SK-N-SH (cell line): ENCODE measurements at regions not wholly inside any gene's neighbourhood (a gene's known extent, or its start where the extent isn't known, plus 50 kb on each side); places are given as distances from the start of the nearest gene placed in this dataset.

Experiments used
- CTCF ChIA-PET: fragments of 300-600, 350-600 bp; formaldehyde crosslinking; extraction: SDS; loops from one replicate; lab custom pipeline; 2021; lab: Yijun Ruan, JAX
- POLR2A ChIA-PET: fragments of 350-600 bp; sonication (Branson Sonifier 250); formaldehyde crosslinking; extraction: SDS; loops from one replicate; lab custom pipeline; 2020; ENCODE audit warnings: antibody characterized with exemption, inconsistent platforms; lab: Yijun Ruan, JAX
- DNase-seq: peaks from one replicate; pipeline ENCODE4 v3.0.0; 2012
- H2AFZ ChIP-seq: fragments of 200-600 bp; sonication (generic); 2 replicates; pipeline ENCODE4 v1.8.1; 2016; ENCODE audit warnings: antibody characterized with exemption, mild to moderate bottlenecking, low read depth
- H3F3A ChIP-seq: fragments of 200-600 bp; sonication (generic); replicated peaks from 2 replicates; pipeline ENCODE3; 2016; ENCODE audit warnings: antibody characterized with exemption, mild to moderate bottlenecking; ENCODE audit not compliant: insufficient read depth
- H3K27ac ChIP-seq, 2 experiments: fragments of 200-500 bp in 1 of 2; fragments of 200-600 bp in 1 of 2; sonication (Bioruptor generic) in 1 of 2; sonication (generic), shearing (Covaris generic) in 1 of 2; 2 replicates each; pipeline versions ENCODE4 v1.5.1 to v1.6.1; 2014 to 2016; ENCODE audit warnings: low read depth in 2 of 2, inconsistent platforms in 1 of 2, low read length in 1 of 2, mild to moderate bottlenecking in 1 of 2, mixed read lengths in 1 of 2
- H3K27me3 ChIP-seq: fragments of 200-600 bp; sonication (generic), shearing (Covaris generic); 2 replicates; pipeline ENCODE4 v1.6.1; 2016; ENCODE audit warnings: mixed run types; ENCODE audit not compliant: insufficient read depth
- H3K36me3 ChIP-seq, 2 experiments: fragments of 200-500 bp in 1 of 2; fragments of 200-600 bp in 1 of 2; sonication (Bioruptor generic) in 1 of 2; sonication (generic) in 1 of 2; replicated peaks in 1 of 2; 2 replicates each; pipeline versions ENCODE3 to v1.5.1; 2014 to 2016; ENCODE audit warnings: low read length in 1 of 2, mild to moderate bottlenecking in 1 of 2; ENCODE audit not compliant: insufficient read depth in 2 of 2, control insufficient read depth in 1 of 2
- H3K4me1 ChIP-seq, 2 experiments: fragments of 200-500 bp in 1 of 2; fragments of 200-600 bp in 1 of 2; sonication (Bioruptor generic) in 1 of 2; sonication (generic), shearing (Covaris generic) in 1 of 2; 2 replicates each; pipeline versions ENCODE4 v1.5.1 to v1.6.1; 2014 to 2016; ENCODE audit warnings: low read depth in 1 of 2, low read length in 1 of 2, mixed run types in 1 of 2; ENCODE audit not compliant: insufficient read depth in 2 of 2, control insufficient read depth in 1 of 2
- H3K4me2 ChIP-seq: fragments of 200-600 bp; sonication (generic), shearing (Covaris generic); 2 replicates; pipeline ENCODE4 v1.6.1; 2017; ENCODE audit warnings: mixed run types
- H3K4me3 ChIP-seq, 2 experiments: fragments of 200-500 bp in 1 of 2; fragments of 200-600 bp in 1 of 2; sonication (Bioruptor generic) in 1 of 2; sonication (generic), shearing (Covaris generic) in 1 of 2; 2 replicates each; pipeline versions ENCODE4 v1.5.1 to v1.8.1; 2014 to 2016; ENCODE audit warnings: low read depth in 2 of 2, inconsistent platforms in 1 of 2, low read length in 1 of 2, mild to moderate bottlenecking in 1 of 2, mixed read lengths in 1 of 2, moderate library complexity in 1 of 2
- H3K79me2 ChIP-seq: fragments of 200-600 bp; sonication (generic); 2 replicates; pipeline ENCODE4 v1.8.1; 2017; ENCODE audit warnings: mild to moderate bottlenecking; ENCODE audit not compliant: insufficient read depth
- H3K9ac ChIP-seq: fragments of 200-600 bp; sonication (generic); 2 replicates; pipeline ENCODE4 v1.6.1; 2017; ENCODE audit warnings: mixed run types
- H3K9me2 ChIP-seq: fragments of 200-600 bp; sonication (generic); 2 replicates; pipeline ENCODE4 v1.6.1; 2017; ENCODE audit warnings: mixed run types
- H3K9me3 ChIP-seq: fragments of 200-600 bp; sonication (generic); 2 replicates; pipeline ENCODE4 v1.6.1; 2017; ENCODE audit warnings: mixed run types, mild to moderate bottlenecking, moderate library complexity
- H4K20me1 ChIP-seq: fragments of 200-600 bp; sonication (generic); 2 replicates; pipeline ENCODE4 v1.6.1; 2017; ENCODE audit warnings: mild to moderate bottlenecking, mixed run types; ENCODE audit not compliant: insufficient read depth
- CTCF ChIP-seq: fragments of 200-600 bp; sonication (generic); IDR thresholded peaks from 2 replicates; pipeline ENCODE4 v1.6.1; 2017; ENCODE audit warnings: antibody characterized with exemption, mild to moderate bottlenecking, moderate library complexity
- ELF1 ChIP-seq: IDR thresholded peaks from 2 replicates; pipeline ENCODE4 v1.4.0; 2012
- EP300 ChIP-seq, 2 experiments: IDR thresholded peaks; 2 replicates each; pipeline versions ENCODE4 v1.4.0 to v1.6.1; 2012; ENCODE audit warnings: borderline replicate concordance in 1 of 2, low read depth in 1 of 2, low read length in 1 of 2
- FOSL2 ChIP-seq: IDR thresholded peaks from 2 replicates; pipeline ENCODE4 v1.4.0; 2012; ENCODE audit warnings: low read depth, mild to moderate bottlenecking, moderate library complexity, borderline replicate concordance
- FOXJ3 ChIP-seq: sonication (generic); formaldehyde crosslinking; IDR thresholded peaks from 2 replicates; pipeline ENCODE4 v1.5.1; 2020; ENCODE audit warnings: mild to moderate bottlenecking, missing genetic modification reagents
- FOXM1 ChIP-seq: IDR thresholded peaks from 2 replicates; pipeline ENCODE4 v1.4.0; 2012; ENCODE audit warnings: low read depth, mild to moderate bottlenecking
- GABPA ChIP-seq: IDR thresholded peaks from 2 replicates; pipeline ENCODE4 v1.4.0; 2012; ENCODE audit warnings: low read depth, mild to moderate bottlenecking
- JUND ChIP-seq: IDR thresholded peaks from 2 replicates; pipeline ENCODE4 v1.4.0; 2012
- MEF2A ChIP-seq: IDR thresholded peaks from 2 replicates; pipeline ENCODE4 v1.4.0; 2012; ENCODE audit warnings: low read depth, borderline replicate concordance
- NRF1 ChIP-seq: IDR thresholded peaks from 2 replicates; pipeline ENCODE4 v1.6.1; 2012; ENCODE audit warnings: low read depth, mild to moderate bottlenecking, low read length
- RAD21 ChIP-seq: IDR thresholded peaks from 2 replicates; pipeline ENCODE4 v1.6.1; 2012; ENCODE audit warnings: mild to moderate bottlenecking, low read length
- RCOR1 ChIP-seq: fragments of 150-350 bp; IDR thresholded peaks from 2 replicates; pipeline ENCODE4 v1.6.1; 2017; ENCODE audit warnings: antibody characterized with exemption, low read length
- RXRA ChIP-seq: IDR thresholded peaks from 2 replicates; pipeline ENCODE4 v1.4.0; 2012; ENCODE audit warnings: low read depth, mild to moderate bottlenecking, borderline replicate concordance
- SMC3 ChIP-seq: IDR thresholded peaks from 2 replicates; pipeline ENCODE4 v1.6.1; 2012; ENCODE audit warnings: low read depth, low read length, improper control_type of control experiment
- TAF1 ChIP-seq: IDR thresholded peaks from 2 replicates; pipeline ENCODE4 v1.6.1; 2012; ENCODE audit warnings: low read depth, mild to moderate bottlenecking, low read length, moderate library complexity, borderline replicate concordance
- TEAD4 ChIP-seq: IDR thresholded peaks from 2 replicates; pipeline ENCODE4 v1.4.0; 2012; ENCODE audit warnings: mild to moderate bottlenecking, borderline replicate concordance; ENCODE audit not compliant: insufficient read depth
- USF2 ChIP-seq: fragments of 150-350 bp; IDR thresholded peaks from 2 replicates; pipeline ENCODE4 v1.6.1; 2017; ENCODE audit warnings: antibody characterized with exemption, low read length, low read depth, borderline replicate concordance
- ZBTB33 ChIP-seq: IDR thresholded peaks from 2 replicates; pipeline ENCODE4 v1.4.0; 2012; ENCODE audit warnings: low read depth, borderline replicate concordance
- WGBS: methylation state at CpG from one replicate; pipeline ENCODE4 v1.1.6; 2017; ENCODE audit warnings: low lambda C conversion rate; 5-methylcytosine and 5-hydroxymethylcytosine counted together
- TF ChIP-seq, protein P1 (sequence below): IDR thresholded peaks from 2 replicates; pipeline ENCODE4 v1.4.0; 2012; ENCODE audit warnings: low read depth, borderline replicate concordance
- TF ChIP-seq, protein P2 (sequence below): IDR thresholded peaks from 2 replicates; pipeline ENCODE4; 2012
- TF ChIP-seq, protein P3 (sequence below): fragments of 150-350 bp; IDR thresholded peaks from 2 replicates; pipeline ENCODE4 v1.6.1; 2016; ENCODE audit warnings: mild to moderate bottlenecking, low read depth, low read length

DNA sequence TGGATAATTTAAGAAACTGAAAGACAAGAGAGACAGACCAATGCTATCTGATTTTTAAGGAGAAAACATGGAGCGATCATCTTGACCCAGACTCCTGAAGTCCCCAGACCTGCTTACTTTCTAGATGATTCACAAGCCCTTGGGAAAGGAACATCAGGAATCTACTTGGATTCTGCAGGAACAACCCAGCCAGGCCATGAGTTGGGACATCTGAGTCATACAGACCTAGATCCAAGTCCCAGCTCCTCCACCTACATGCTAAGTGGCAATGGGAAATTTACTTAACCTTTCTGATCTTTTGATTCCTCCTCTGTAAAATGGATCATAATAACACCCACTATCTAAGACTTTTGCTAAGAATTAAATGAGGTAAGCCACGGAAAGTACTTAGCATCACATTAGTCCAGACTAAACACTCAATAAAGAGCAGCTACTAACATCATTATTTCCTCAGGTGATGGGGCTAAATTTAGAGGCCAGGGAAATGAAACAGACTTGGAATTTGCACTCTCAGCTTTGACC lies 61.0 kb upstream of the MAFB start (continued):
- no peak for TF ChIP-seq RXRA
- TF ChIP-seq, protein P1, sequence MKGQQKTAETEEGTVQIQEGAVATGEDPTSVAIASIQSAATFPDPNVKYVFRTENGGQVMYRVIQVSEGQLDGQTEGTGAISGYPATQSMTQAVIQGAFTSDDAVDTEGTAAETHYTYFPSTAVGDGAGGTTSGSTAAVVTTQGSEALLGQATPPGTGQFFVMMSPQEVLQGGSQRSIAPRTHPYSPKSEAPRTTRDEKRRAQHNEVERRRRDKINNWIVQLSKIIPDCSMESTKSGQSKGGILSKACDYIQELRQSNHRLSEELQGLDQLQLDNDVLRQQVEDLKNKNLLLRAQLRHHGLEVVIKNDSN = no peak
- TF ChIP-seq, all 33 proteins: peak for 0

DNA sequence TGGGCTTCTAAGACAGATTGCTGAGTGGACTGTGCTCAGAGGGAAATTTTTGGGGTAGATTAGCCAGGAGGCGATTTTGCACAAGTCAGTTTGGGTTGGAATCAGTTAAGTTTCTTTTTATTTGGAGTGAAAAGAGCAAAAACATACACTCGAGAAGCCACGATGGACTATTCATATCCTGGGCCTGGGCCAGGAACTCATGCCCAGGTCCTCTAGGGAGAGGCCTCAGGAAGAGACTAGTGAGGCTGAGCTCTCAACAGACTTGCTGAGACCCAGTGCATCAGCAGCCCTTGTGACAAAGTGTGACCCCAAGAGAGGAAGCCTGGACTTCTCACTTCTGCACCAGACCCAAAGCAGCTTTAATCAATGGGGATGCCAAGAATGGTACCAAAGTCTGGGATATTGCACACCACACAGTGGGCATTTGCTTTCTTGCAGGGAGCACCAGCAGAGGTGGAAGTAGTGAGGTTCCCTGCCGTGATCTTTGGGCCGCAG lies 61.6 kb upstream of the MAFB start:
- ChIA-PET POLR2A (no interaction called here), CTCF (interaction anchor here (0.7 to 1.9 kb wide), 3 partner anchors 9 to 1486 kb away, joined by 3 to 6 read pairs (median 4); no protein-coding TSS in a partner anchor)
- no peaks in the 10 kb centered on the region for H3K9me2 ChIP-seq
- TF ChIP-seq USF2 (no peak), FOXJ3 (CRISPR knock-in tag) (no peak), SMC3 (no peak), NRF1 (no peak), MEF2A (no peak), GABPA (no peak), FOXM1 (no peak), RAD21 (no peak), ELF1 (no peak), FOSL2 (no peak), RCOR1 (no peak), TEAD4 (no peak), CTCF (no peak), ZBTB33 (no peak), JUND (no peak), EP300 (IDR thresholded peaks at IDR 0.05; ENCODE audit: borderline replicate concordance in 1 of 2, low read depth in 1 of 2, low read length in 1 of 2) (no peak), TAF1 (no peak)
- TF ChIP-seq, protein P2, sequence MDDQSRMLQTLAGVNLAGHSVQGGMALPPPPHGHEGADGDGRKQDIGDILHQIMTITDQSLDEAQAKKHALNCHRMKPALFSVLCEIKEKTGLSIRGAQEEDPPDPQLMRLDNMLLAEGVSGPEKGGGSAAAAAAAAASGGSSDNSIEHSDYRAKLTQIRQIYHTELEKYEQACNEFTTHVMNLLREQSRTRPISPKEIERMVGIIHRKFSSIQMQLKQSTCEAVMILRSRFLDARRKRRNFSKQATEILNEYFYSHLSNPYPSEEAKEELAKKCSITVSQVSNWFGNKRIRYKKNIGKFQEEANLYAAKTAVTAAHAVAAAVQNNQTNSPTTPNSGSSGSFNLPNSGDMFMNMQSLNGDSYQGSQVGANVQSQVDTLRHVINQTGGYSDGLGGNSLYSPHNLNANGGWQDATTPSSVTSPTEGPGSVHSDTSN = no peak
- TF ChIP-seq, protein P3, sequence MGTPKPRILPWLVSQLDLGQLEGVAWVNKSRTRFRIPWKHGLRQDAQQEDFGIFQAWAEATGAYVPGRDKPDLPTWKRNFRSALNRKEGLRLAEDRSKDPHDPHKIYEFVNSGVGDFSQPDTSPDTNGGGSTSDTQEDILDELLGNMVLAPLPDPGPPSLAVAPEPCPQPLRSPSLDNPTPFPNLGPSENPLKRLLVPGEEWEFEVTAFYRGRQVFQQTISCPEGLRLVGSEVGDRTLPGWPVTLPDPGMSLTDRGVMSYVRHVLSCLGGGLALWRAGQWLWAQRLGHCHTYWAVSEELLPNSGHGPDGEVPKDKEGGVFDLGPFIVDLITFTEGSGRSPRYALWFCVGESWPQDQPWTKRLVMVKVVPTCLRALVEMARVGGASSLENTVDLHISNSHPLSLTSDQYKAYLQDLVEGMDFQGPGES = no peak
- H3K9ac ChIP-seq = no peak overlapping the region
- no peak overlapping the region for H3K4me2 ChIP-seq
- no peaks in the 10 kb centered on the region for H4K20me1 ChIP-seq
- no peaks in the 10 kb centered on the region for H3K79me2 ChIP-seq
- H3K27ac ChIP-seq = no peak overlapping the region
- WGBS = 24% methylated on average over 5 of the region's 5 CpGs
- peaks cover 0 to 10% of the 10 kb centered on the region in 2 experiments; a peak in 1 of 4 replicates for H3K4me1 ChIP-seq
- H3K36me3 ChIP-seq = no peaks in the 10 kb centered on the region
- no peak overlapping the region for H3K4me3 ChIP-seq
- DNase-seq = no peak
- no peaks in the 10 kb centered on the region for H3K9me3 ChIP-seq
- H3K27me3 ChIP-seq = no peaks in the 10 kb centered on the region
- H3F3A ChIP-seq = no peaks in the 10 kb centered on the region
- H2AFZ ChIP-seq = no peak overlapping the region
